COLO668 (cell line): ENCODE measurements at regions not wholly inside any gene's neighbourhood (a gene's known extent, or its start where the extent isn't known, plus 50 kb on each side); places are given as distances from the start of the nearest gene placed in this dataset.

Experiments
- DNase-seq: peaks from one replicate; lab custom pipeline; 2025; ENCODE audit not compliant: unreplicated experiment; lab: John Stamatoyannopoulos, UW

DNA sequence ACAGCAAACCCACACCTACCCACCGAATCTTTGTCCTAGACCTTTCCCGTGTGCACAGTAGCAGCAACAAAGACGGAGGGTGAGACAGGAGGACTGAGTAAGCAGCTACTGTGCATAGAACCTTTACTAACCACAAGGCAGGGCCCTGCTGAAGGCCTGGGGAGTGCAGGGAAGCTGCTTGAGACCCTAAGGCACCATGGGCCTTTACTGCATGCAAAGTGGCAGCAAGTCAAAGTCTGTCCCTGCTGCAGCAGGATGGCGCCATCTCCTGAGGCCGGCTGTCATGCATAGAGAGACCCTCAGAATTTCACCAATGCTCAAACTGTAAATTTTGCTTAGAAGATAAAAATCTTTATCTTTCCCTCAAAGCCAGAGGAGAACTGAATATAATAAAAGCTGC, 610.5 kb downstream of the ACTR3B start:
- DNase-seq = no peak

DNA sequence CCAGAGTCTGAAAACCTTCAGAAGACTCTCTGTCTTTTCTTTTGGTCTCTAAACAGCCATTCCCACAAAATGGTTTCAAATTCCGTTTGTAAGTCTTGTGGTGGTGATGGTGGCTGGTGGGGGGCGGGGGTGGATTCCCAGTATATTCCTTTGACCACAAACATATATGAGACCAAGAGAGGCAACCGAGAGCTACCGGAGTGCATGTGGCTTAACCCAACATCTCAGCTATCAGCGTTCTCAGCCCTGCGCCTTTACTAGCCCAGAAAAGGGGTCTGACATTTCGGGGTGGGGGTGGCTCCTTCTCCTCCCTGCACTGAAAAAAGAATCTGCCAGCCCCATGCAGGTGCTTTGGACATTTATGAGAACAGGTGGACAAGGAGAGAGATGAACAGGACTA, 621.1 kb downstream of the ACTR3B start:
- DNase-seq = no peak

DNA sequence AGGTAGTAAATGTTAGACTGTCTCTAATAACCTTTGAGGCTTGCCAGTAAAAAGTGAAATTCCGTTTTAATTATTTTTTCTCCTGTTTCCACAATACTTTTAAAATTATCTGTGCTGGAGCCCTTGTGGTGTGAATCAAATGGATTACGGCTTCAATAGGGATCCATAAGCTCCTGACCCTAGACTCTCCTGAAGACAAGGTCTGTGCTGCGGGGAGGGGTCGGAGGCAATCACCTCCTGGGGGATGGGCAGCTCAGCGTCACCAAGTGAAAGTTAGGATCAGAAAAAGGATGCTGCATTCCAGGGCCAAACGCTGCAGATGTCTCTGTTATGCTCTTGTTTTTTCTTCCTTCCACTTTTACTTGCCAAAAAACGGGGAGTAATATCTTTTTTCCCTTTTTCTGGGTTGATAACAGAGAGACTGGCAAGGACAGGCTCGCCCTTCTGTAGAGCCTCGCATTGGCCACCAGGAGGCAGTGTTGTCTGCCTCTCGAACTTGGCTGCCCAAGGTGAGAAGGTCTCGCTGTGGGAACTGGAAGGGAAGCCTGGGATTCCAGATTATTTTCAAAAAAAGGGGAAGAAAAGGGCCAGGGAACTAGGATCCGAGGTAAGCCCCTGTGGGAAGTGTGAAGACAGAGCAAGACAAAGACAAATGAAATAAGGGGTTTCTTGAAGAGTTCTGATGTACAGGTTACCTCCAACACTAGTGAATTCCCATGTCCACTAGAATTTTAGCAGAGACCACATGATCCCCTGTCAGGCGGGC, 621.9 kb downstream of the ACTR3B start:
- DNase-seq = peak; percentile 9

DNA sequence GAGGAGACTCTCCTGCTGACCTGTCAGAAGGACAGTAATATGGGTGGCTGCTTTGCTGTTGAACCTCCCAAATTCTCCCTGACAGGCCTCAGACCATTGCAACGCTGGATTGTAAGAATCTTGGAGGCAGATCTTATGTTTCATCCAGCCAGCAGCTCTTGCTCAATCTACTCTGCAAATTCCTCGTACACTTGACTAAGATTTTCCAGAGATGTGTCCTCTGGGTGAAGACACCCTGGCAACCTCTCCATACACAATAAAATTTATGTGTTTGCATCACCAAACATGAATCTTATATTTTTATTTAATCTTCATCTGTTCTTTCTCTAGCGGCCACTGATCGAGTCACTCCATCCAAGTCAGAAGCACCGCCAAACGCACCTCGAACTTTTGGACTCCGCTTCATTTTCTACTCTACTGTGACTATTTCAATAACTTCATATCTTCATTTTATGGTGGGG, 623.1 kb downstream of the ACTR3B start:
- no peak for DNase-seq

- no peak for DNase-seq
Measured at GRCh38 chr7:153383781-153384180, 624.2 kb downstream of the ACTR3B start.

DNA sequence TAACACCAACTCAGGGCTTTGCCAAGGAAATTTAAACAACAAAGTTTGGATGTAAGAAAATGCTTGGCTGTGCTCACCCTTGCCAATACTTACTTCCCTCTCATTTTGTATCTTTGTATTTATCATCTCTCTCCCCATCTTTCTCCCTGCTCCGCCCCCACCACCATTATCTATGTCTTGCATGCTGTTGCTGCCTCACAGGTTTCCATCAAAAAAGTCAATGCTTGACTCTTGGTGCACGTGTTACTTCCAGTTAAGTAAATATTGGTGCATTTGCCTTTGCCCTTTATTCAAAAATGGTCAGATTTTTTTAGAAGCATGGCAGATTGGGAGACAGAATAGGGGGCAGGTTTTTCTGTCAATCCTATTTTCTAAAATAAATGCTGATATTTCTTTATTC, 626.0 kb downstream of the ACTR3B start:
- DNase-seq = no peak

- no peak for DNase-seq
Measured at GRCh38 chr7:153386556-153386955, 627.0 kb downstream of the ACTR3B start.

GRCh38 chr7:153388611-153389010, 629.1 kb downstream of the ACTR3B start:
- DNase-seq = no peak

GRCh38 chr7:153389261-153389660, 629.7 kb downstream of the ACTR3B start:
- DNase-seq = no peak

- DNase-seq = no peak
Measured at GRCh38 chr7:153390955-153391354, 631.4 kb downstream of the ACTR3B start.

GRCh38 chr7:153392726-153393125, 633.2 kb downstream of the ACTR3B start:
- DNase-seq = no peak

- DNase-seq = no peak
Measured at GRCh38 chr7:153393666-153394065, 634.1 kb downstream of the ACTR3B start.

- DNase-seq = no peak
Measured at GRCh38 chr7:153396475-153396874, 636.9 kb downstream of the ACTR3B start.

DNA sequence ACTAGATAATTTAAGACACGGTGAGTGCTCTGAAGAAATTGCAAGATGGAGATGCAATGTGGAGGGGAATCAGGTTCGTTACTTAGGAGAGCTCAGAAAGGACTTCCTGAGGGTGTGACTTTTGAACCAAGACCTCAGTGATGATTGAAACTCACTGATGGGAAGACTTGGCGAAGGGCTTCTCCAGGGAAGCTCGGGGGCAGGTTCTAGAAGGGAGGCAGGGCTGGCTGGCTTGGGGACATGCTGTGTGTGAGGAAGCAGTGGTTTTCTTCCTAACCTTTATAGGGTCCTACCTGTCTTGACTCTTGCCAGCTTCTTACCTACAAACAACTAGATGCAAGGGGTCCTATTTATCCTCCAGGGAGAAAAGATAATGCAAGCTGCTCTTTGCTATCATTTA, 637.9 kb downstream of the ACTR3B start:
- DNase-seq = no peak

DNA sequence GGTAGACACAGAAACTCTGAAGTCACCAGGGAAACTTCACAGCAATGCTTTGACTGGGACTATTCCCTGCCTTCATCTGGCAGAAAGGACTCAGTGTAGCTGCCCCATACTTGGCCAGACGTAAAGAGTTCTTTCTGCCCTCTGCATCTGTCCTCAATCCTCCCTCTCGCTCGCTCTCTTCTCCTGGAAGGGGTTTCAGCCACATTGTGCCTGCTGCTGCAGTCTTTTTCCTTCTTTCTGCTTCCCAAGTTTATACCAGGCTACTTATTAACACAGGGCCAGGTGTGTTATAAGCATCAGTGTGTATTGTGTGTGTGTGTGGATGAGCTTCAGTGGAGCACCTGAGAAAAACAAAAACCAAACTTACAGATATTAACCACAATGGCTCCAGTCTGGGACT, 638.4 kb downstream of the ACTR3B start:
- no peak for DNase-seq

DNA sequence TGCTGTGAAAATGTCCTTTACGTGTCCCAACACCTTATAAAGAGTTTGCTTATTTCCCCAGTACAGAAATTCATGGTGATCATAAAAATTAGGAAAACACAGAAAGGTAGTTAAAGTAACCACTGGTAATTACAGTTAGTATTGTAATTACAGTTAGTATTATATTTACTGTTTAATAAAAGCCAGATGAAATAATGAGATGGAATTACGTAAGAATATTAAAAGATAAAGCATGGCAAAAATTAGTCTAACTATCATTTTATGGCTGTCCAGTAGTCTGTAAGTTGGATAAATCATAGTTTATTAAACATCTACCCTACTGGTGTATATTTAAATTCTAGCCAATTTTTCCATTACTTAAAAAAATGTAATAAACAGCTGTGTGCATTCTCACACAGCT, 638.8 kb downstream of the ACTR3B start:
- no peak for DNase-seq

GRCh38 chr7:153398789-153399553, 639.4 kb downstream of the ACTR3B start:
- no peak for DNase-seq

- DNase-seq = no peak
Measured at GRCh38 chr7:153399554-153399940, 640.0 kb downstream of the ACTR3B start.

GRCh38 chr7:153400735-153401593, 641.4 kb downstream of the ACTR3B start:
- no peak for DNase-seq

GRCh38 chr7:153401795-153402720, 642.5 kb downstream of the ACTR3B start:
- DNase-seq = no peak
